CD4-positive, alpha-beta T cell treated with Interleukin-17A for 1 hour (primary cell): ENCODE measurements at regions not wholly inside any gene's neighbourhood (a gene's known extent, or its start where the extent isn't known, plus 50 kb on each side); places are given as distances from the start of the nearest gene placed in this dataset.

Experiments used
- DNase-seq: peaks from one replicate; pipeline ENCODE4 v3.0.0-alpha.2; 2020

DNA sequence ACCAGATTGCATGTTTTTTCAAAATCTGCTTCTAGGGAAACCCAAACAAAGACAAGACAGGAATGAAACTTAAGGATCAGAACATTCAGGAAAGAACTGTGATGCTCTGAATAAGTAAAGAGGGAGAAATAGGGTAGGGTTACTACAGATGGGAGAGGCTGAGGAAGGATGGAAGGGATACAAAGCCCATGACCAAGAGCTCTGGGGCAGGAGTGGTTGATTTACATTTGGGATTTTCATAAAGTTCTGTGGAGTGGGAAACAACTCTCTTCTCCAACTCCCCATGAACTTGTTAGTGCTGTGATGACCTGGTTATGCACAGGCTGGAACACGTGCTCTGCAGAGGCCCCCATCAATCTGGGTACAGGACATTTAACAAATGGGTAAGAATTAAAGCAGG, 216.0 kb upstream of the KLF14 start:
- DNase-seq, result peak; percentile 19

DNA sequence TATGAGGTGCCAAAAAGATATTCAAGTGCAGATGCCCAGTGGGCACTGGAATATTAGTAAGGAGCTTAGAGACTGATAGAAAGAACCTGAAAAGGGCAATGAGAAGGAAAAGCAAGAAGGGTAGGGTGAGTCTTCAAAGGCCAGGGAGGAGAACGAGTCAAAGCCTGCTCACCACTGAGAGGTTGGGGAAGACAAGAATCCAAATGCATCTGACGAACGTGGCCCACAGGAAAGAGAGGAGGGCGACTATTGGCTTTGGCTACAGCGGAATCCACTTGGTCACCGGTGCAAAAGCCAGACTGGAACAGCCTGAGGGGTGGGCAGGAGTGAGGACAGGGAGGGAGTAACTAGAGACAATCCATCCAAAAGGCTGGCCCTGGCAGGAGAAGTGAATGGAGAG, 216.7 kb upstream of the KLF14 start:
- peak; percentile 41 for DNase-seq

DNA sequence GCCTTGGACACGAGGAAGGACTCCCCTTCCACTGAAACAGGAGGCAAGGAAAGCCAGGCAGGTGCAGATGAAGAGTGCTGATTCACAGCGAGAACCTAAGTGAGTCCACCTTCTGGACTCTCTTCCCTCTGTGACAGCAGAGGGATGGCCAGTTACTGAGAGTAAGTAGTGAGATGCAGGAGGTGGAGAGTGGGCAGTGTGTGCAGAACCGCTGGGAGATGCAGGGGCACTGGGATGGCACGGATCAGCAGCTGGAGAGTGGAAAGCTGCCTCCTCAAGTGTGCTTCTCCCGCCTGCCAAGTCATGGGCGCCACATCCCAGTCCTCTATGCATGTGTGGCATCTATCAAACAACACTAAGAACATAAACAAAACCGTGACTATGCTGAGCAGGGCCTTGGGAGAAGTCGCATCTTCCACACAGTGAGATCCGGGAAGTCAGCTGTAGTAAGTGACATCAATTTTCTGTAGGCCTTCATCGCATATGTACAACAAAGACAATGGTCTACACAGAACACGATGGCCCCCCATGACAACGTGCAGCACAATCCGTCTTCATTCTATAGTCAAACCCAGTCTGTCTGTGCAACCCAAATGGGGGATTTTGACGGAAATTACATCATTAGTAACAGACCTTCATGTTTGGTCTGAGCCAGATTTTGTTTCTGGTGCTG, 217.4 kb upstream of the KLF14 start:
- peak; percentile 90 for DNase-seq

DNA sequence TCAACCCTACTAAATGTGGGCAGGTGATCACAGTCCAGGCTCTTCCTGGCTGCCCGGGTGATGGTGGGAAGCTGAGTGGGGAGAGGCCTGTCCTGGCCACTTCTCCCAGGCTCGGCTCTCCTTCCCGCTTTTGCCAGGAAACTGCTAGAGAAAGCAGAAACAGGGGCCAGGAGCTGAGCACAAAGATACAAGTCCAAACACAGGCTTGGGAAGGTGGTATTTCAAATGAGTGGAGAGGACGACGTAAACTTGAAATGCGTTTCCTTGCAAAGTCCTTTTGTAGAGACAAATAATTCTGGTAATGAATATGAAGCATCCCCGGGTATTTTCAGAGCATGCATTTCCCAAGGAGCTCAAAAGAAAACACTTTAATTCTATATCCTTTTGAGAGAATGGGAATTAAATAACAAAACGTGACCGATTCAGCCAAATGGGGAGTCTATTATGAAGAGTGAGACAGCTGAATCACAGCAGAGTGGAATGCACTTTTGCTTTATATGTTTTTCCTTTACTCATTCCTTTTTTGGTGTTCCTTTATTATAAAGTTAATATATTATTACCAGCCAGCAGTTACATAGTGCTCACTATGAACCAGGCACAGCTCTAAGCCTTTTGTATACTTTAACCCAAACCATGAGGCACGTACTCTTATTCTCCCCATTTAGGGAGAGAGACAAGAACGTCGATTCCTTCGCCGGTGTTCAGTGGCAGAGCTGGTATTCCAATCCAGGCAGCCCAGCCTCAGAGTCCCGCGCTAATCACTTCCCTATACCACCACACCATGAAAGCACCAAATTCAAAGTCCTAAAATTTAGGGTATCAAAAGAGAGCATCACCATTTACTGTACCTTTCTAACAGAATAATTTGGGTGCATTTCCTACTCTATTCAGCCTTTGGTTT, 218.2 kb upstream of the KLF14 start:
- peak; percentile 33 for DNase-seq

DNA sequence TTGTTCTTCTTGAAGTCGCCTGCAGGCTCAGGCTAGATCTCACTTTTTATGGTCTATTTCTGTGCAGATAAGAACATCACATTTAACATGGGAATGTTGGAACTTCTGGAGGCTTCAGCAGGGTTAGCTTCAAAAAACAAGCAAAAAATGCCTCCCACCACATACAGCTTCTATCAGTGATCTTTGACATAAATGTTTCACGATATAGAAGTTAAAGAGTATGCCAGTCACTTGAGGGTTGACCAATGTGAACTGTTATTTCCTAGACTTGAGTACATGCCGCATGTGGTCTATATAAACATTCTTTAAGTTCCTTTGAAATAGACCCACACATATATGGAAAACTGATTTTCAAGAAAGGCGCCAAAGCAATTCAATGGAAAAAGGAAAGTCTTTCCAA, 219.2 kb upstream of the KLF14 start:
- DNase-seq, result peak; percentile 29

DNA sequence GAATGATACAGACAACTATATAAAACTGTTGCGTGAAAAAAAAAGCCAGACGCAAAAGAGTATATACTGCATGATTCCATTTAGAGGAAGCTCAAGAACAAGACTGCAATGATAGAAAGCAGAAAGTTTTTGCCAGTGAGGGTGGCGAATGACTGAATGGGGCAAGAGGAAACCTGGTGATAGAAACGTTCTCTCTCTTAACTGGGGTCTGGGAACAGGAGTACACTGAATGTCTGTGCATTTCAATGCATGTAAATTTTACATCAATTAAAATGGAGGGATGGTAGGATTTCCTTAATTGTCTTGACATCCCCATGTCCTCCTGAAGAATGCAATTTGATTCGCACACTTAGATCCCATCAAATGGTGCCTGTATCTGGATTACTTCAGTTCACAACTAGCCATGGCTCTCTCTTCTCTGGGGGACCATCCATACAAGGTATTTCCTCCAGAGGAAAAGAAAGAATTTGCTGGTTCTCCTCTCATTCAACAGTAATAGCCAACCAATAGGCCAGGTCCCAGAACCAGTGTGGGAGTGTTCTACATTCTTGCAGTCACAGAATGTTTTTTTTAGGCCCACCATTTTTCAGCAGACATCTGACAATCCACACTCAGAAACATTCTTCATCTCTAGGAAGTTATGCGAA, 221.0 kb upstream of the KLF14 start:
- DNase-seq, result peak; percentile 46

DNA sequence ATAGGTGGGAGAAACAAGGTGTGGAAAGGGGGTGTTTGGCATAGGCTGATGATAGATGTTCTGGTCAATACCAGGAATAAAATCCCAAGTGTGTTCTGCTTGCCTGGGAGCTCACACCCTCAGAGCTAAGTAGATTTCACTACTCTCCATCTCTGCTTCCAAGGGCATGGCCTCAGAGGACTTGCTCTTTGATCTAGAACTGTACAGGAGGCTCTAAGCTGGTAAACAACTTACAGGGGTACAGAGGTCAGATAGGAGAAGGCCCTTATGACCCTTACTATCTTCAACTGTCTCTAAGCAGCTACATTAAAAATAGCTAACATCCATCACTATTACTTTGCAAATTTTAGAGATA, 221.5 kb upstream of the KLF14 start:
- peak; percentile 29 for DNase-seq

DNA sequence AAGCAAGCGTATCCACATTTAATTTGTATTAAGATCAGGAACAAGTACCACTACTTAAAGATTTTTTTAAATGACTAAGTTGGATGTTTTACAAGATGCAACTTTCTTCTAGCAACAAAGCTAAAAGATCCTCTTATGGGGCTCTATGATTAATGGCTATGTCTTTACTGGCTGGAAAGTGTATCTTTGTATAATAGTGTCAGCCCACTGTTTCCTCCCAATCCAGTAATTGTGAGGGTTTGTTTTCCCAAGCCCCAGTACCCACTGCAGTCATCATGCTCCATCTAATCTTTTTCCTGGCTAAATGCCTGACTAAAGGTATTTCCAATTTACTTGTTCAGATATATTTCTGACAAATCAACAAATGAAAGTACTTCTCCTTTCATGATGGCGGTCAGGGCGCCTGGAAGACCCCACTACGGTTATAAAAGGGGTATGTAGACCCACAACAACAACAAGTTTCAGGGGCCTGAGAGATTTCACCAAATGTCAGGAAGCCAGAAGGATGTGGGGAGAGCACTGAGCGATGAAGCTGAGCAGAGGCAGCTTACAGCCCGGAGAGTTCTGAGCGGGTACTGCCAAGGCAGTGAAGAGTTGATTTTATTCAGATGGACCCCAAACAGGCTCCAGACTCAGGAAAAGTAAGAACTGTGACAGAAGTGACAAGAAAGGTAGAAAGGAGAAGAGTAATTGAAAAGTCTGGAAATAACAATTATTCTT, 222.6 kb upstream of the KLF14 start:
- DNase-seq, result peak; percentile 52

DNA sequence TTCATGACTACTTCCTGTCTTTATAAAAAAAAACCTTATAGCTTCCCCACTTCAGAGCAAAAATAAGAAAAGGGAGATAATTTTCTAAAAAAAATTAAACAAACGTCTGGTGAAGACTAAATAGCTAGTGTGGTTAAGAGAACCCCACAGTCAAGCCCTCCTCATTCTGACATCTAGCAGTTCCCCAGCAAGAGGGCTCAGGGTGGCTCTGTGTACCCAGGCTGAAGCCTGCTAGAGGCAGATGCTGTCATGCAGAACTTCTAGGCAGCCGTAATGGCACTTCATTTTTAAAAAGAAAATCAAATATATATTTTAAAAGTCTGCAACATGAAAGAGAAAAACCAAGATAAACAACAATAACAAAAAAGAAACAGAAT, 223.1 kb upstream of the KLF14 start:
- DNase-seq, result peak; percentile 77

DNA sequence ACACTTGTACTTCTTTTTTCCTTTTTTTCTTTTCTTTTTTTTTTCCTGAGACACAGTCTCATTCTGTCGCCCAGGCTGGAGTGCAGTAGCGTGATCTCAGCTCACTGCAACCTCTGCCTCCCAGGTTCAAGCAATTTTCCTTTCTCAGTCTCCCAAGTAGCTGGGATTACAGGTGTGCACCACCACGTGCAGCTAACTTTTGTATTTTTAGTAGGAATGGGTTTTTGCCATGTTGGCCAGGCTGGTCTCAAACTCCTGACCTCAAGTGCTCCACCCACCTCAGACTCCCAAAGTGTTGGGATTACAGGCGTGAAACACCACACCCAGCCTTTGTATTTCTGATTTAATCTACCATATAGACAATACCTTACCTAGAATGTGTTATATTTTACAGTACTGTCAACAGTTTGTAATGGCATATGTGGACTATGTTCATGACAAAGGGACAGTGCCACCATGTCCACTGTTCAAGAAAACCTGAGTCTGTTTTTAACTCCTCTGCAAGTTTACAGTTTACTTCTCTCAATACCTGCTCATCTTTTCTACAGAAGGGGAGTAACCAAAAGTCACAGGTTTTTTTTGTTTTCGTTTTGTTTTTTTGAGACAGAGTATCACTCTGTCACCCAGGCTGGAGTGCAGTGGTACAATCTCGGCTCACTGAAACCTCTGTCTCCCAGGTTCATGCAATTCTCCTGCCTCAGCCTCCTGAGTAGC, 223.9 kb upstream of the KLF14 start:
- peak; percentile 57 for DNase-seq

DNA sequence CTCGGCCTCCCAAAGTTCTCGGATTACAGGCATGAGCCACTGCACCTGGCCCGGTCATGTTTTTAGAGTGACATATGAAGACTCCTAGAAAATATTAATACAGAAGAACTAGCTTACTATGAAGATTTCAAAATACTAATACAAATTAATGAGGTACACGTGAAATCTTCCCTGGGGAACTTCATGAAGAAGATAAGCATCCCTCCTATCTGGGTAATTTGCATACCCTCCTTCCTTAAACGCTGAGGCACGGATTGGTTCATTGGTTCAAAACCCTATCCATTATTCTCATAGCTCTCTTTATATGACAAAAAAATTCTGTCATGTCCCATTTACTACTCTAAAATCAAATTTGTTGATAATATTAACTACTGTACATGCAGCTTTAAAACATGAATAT, 224.8 kb upstream of the KLF14 start:
- DNase-seq, result peak; percentile 29

DNA sequence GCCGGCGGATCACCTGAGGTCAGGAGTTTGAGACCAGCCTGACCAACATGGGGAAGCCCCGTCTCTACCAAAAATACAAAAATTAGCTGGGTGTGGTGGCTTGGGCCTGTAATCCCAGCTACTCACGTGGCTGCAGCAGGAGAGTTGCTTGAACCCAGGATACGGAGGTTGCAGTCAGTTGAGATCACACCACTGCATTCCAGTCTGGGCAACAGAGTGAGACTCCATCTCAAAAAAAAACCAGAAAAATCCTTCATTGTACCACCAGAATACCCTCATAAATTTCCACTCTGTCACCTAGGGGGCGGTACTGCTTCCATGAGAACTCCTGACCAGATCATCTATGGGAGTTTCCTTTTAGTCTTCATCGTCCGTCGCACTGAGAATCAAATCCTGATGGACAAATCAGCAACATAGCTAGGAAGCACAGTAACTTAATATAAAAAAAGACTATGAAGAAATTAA, 225.8 kb upstream of the KLF14 start:
- DNase-seq, result peak; percentile 72

DNA sequence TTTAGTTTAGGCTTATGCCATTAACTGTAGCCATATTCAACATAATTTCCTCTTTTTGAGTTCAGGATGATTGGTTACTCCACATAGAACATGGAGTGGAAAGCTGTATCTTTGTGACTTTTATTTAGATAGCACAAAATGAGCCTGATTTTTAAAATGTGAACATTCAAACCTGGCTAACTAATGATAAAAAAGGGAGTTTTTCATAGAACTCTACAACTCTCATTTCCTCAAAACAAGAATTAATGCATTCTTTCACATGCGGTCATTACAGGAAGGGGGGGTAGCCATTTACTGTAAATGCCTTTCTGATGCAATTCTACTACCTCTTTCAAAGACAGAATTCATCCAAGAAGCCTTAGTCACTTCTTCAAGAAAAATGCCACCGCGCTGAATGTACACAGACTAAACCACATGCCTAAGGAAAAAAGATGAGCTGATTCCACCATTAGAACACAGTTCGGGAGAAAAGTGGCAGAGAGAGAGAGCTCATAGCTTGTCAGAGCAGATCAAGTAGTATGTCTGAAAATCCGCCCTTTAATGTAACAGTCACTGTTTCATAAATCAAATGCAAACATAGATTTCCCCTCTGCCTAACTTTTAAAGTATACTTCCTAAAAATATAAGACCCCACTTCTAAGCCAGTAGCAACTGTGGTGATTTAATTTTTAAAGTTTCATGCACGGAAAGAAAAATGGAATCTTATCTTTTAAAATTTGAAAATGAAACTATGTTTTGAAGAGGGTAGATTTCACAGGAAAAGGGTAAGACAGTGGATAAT, 226.4 kb upstream of the KLF14 start:
- DNase-seq, result peak; percentile 80

DNA sequence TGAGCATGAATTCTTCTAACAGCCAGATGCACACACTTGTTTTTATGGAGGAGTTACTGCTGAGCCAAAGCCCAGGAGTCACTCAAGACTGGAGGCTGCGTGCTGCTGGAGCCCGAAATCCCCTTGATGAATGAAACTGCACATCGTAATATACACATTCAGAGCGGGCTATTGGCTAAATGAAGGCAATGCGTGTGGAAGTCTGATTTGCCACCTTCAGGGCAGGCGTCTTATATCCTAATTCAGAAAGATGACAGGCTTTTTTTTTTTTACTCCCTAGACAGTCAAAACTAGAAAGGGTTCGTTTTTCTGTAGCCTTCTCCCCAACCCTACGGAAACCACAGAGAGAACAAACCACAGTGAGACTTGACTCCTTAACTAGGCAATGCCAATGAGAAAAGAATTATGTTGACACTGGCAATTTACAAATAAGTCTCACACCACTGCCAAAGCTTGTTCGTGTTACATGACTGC, 227.2 kb upstream of the KLF14 start:
- DNase-seq, result peak; percentile 94

DNA sequence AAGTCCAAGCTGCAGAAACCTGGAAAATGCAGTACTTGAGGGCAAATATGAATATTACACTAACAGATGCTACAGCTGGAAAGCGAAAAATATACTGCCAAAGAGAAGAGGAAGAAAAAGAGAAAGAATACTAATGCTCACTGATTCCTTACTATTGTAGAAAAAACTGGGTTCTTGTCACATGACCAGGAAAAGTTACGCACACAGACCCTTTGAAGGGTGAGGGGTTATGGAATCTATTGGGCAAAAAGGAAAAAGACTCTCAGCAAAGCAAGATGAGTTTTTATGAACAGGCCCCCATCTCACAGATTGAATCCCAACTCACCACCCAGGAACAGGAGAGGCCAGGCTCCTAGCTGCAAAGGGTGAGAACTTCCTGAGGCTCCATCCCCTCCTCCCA, 228.1 kb upstream of the KLF14 start:
- DNase-seq, result no peak

DNA sequence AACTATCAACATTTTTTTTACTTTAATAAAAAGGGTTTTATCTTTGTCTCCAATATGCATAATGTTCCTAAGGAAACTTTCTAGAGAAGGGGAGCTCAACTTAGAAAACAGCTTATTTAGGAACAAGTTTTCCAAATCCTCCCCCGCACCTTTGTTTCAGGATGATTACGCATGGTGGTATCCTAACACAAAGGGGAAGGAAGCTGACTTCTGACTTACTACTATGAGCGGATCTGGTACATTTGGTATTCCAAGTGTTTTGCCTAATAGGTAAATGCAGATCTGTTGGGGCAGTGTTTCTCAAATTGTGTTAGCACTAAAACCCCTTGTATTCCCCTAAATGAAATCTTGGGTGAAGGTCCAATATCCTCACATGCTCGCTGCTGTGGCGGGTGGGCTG, 229.3 kb upstream of the KLF14 start:
- no peak for DNase-seq

DNA sequence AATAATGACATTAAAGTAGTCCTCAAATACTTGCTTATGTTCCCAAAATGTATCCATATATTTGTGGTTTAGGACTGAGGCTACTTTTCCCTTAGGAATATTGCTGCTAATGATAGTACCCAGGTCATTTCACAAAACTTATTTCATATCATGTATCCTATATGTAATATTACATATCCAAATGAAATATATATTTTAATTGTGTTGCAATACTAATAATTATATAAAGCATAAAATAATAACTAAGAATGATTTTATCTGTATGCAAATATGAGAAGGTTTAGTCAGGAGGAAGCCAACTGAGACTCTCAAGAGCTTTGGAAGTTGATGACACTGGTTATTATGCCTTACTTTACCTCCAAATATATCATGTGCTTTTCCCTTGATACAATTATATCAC, 231.5 kb upstream of the KLF14 start:
- no peak for DNase-seq

DNA sequence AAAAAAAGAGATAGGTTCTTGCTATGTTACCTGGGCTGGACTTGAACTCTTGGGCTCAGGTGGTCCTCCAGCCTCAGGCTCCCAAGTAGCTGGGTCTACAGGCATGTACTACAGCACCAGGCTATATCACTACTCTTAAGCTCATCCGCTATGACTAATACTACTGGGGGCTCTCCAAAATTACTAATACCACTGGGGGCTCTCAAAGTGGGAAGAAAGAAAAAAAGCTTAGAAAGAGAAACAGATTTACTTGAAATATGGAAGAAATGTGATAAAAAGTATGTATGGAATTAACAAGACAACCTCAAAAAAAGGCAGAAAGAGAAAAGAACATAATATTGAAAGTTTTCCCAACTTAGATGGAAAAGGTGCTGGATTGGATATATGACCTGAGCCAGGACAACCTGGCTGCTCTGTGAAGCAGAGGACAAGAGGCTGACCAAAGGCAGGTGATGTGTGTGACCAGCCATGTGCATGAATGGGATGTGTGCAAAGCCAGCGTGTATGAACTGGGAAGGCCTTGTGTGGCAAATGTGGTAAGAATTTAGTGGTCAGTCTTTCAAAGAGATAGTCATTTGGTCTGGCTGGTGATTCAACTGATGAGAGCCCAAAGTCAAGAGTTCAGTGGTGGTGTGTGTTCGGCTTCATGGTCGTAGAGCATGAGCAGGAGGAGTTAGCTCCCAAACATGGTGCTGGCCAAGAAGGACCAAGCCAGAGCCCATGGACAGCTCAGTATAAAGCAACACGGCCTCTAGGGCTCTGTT, 232.4 kb upstream of the KLF14 start:
- DNase-seq, result no peak

DNA sequence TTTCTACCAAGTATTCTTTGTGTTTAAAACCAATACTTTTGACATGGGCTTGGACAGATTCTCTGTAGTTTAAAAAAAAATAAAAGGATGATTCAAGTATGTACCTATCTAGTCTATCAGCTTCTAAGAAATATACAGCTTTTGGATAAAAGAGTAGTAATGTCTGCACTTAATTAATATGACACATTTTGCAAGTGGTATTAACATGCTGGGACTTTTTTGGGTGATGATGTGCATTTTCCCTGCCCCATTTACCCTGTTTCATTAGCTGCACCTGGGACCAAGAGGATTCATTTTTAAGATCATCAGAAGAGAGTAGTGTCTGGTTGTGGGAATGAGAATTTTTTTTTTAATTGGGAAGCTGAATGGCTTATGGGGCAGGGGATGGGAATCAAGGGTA, 236.2 kb upstream of the KLF14 start:
- no peak for DNase-seq

DNA sequence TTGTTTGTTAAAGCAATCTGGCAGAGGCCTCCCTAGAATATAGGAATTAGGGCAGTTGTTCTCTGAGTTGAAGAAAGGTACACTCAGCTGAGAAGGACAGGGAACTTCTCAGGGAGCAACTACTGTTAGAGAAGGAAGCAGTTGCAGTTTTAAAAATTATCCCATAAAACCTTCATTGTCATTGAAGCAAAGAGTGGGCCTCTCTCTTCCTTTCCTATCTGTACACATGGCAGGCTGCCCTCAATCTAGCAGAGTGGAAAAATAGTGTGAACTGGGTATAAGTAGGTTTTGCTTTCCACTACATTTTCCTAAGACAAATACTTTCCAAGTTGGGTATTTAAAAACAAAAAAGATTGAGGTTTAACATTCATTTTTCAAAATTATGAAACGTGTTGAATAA, 236.7 kb upstream of the KLF14 start:
- no peak for DNase-seq

DNA sequence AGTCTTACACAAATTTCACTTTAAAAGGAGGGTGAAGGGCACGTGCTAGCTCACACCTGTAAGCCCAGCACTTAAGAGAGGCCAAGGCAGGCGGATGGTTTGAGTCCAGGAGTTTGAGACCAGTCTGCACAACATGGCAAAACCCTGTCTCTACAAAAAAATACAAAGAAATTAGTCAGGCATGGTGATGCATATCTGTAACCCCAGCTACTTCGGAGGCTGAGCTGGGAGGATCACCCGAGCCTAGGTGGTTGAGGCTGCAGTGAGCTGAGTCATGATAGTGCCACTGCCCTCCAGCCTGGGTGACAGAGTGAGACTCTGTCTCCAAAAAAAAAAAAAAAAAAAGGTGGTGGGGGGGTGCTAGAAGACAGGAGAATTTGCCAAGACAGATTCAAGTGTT, 237.3 kb upstream of the KLF14 start:
- DNase-seq, result peak; percentile 53
